Panc1 (cell line): ENCODE measurements at regions not wholly inside any gene's neighbourhood (a gene's known extent, or its start where the extent isn't known, plus 50 kb on each side); places are given as distances from the start of the nearest gene placed in this dataset.

Experiments
- ATAC-seq: fragments of 200-7000 bp; cut with Tn5 transposase; 2 replicates; pipeline ENCODE4 v1.9.1; 2020; ENCODE audit warnings: mild to moderate bottlenecking, moderate library complexity
- BruUV-seq: library from RNA; stranded (reverse); fragments of 400-500 nt; replicated peaks from 2 replicates; lab custom pipeline; 2021; lab: Mats Ljungman, UMichigan
- CTCF ChIA-PET: fragments of 300-600 bp; sonication (Branson Sonifier 250); formaldehyde crosslinking; loops from one replicate; lab custom pipeline; 2022; ENCODE audit warnings: antibody characterized with exemption; lab: Charles Lee
- POLR2A ChIA-PET: fragments of 300-600 bp; sonication (Branson Sonifier 250); formaldehyde crosslinking; loops from one replicate; lab custom pipeline; 2022; ENCODE audit warnings: antibody characterized with exemption; lab: Charles Lee
- DNase-seq: peaks from one replicate; pipeline ENCODE4 v3.0.0-alpha.2; 2010; ENCODE audit warnings: low read depth, low spot score
- H3K27ac ChIP-seq: 2 replicates; pipeline ENCODE4 v1.5.1; 2011; ENCODE audit warnings: mild to moderate bottlenecking, low read length, inconsistent platforms
- H3K27me3 ChIP-seq: fragments of 200-500 bp; sonication (Bioruptor generic); 2 replicates; pipeline ENCODE4 v1.6.0; 2014; ENCODE audit warnings: low read length, inconsistent platforms; ENCODE audit not compliant: control insufficient read depth, insufficient read depth
- H3K36me3 ChIP-seq: fragments of 200-500 bp; sonication (Bioruptor generic); 2 replicates; pipeline ENCODE4 v1.5.1; 2014; ENCODE audit warnings: inconsistent platforms, mild to moderate bottlenecking, low read length, moderate library complexity; ENCODE audit not compliant: control insufficient read depth, insufficient read depth
- H3K4me1 ChIP-seq: 2 replicates; pipeline ENCODE4 v1.5.1; 2011; ENCODE audit warnings: inconsistent platforms, mild to moderate bottlenecking, low read length, moderate library complexity; ENCODE audit not compliant: control insufficient read depth, insufficient read depth
- H3K4me3 ChIP-seq, 2 experiments: 2 replicates each; pipeline ENCODE4 v1.5.1; 2011 to 2012; ENCODE audit warnings: low read depth in 2 of 2, low read length in 2 of 2, mild to moderate bottlenecking in 2 of 2, inconsistent platforms in 1 of 2, moderate library complexity in 1 of 2
- H3K9me3 ChIP-seq: fragments of 200-500 bp; sonication (Bioruptor generic); 2 replicates; pipeline ENCODE4 v1.5.1; 2014; ENCODE audit warnings: low read depth, mild to moderate bottlenecking, inconsistent platforms, low read length, moderate library complexity; ENCODE audit not compliant: control insufficient read depth, insufficient read depth
- CTCF ChIP-seq: fragments of 450-650 bp; IDR thresholded peaks from 2 replicates; pipeline ENCODE4 v1.5.1; 2017; ENCODE audit warnings: mild to moderate bottlenecking
- POLR2AphosphoS5 ChIP-seq: IDR thresholded peaks from 2 replicates; pipeline ENCODE4 v1.6.1; 2012; ENCODE audit warnings: mild to moderate bottlenecking, low read depth, low read length, moderate library complexity
- REST ChIP-seq, 2 experiments: IDR thresholded peaks; 2 replicates each; pipeline ENCODE4 v1.6.1; 2011 to 2012; ENCODE audit warnings: low read depth in 2 of 2, control low read depth in 1 of 2, low read length in 1 of 2, mild to moderate bottlenecking in 1 of 2, moderate library complexity in 1 of 2; ENCODE audit not compliant: insufficient read depth in 1 of 2
- SIN3A ChIP-seq: IDR thresholded peaks from 2 replicates; pipeline ENCODE4 v1.6.1; 2012; ENCODE audit warnings: low read depth, mild to moderate bottlenecking, low read length, moderate library complexity, borderline replicate concordance; ENCODE audit not compliant: insufficient read depth
- TCF7L2 ChIP-seq: IDR thresholded peaks from 2 replicates; pipeline ENCODE4 v1.6.1; 2011; ENCODE audit warnings: mild to moderate bottlenecking, low read depth, low read length, inconsistent platforms
- in situ Hi-C: cut with HindIII; loops from 2 replicates; pipeline ENCODE4 v1.10.0; 2016; ENCODE audit warnings: low sequenced_read_pairs, low pct_unique_long_range_greater_than_20kb
- intact Hi-C: fragments of 100-400 bp; cut with micrococcal nuclease; formaldehyde crosslinking; loops from one replicate; pipeline ENCODE4 v1.10.0; 2022; ENCODE audit not compliant: unreplicated experiment

DNA sequence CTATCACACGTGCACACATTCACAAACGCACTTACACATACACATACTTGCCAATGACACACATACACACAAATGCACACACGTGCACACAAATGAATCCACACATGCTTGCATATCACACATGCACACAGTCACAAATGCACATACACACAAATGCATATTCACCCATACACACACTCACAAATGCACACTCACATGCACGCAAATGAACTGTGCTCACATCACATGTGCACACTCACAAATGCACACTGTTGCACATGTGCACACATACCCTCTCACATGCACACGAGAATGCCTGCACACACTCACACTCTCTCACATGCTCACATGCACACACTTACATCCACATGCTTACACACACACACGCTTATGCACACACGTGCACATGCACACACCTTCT lies 368.1 kb downstream of the EIPR1 start:
- no peak for ATAC-seq
- in situ Hi-C loops = no loop called here

GRCh38 chr2:3009005-3009404 lies 368.6 kb downstream of the EIPR1 start:
- ATAC-seq = no peak
- CTCF ChIA-PET = no interaction called here
- no peak for TF ChIP-seq TCF7L2
- no peak for TF ChIP-seq CTCF
- TF ChIP-seq REST (IDR thresholded peaks at IDR 0.05; ENCODE audit: insufficient read depth in 1 of 2, low read depth in 2 of 2, low read length in 1 of 2) = no peak
- TF ChIP-seq POLR2AphosphoS5 = no peak
- TF ChIP-seq SIN3A = no peak
- intact Hi-C loops = no loop called here
- no peaks in the 10 kb centered on the region for H3K36me3 ChIP-seq
- H3K27ac ChIP-seq = no peak overlapping the region
- in situ Hi-C loops = no loop called here
- H3K27me3 ChIP-seq = peaks cover 13% of the 10 kb centered on the region
- no peak for DNase-seq
- BruUV-seq = no TSS peak
- no peaks in the 10 kb centered on the region for H3K4me1 ChIP-seq
- H3K9me3 ChIP-seq = no peaks in the 10 kb centered on the region
- POLR2A ChIA-PET = no interaction called here
- no peak overlapping the region for H3K4me3 ChIP-seq

More for the DNA sequence above, 368.1 kb downstream of the EIPR1 start:
- Histone ChIP-seq H3K4me1 (no peaks in the 10 kb centered on the region), H3K27ac (no peak overlapping the region), H3K9me3 (no peaks in the 10 kb centered on the region), H3K36me3 (no peaks in the 10 kb centered on the region), H3K4me3 (no peak overlapping the region), H3K27me3 (peaks cover 9% of the 10 kb centered on the region)
- POLR2A ChIA-PET = no interaction called here
- BruUV-seq = no TSS peak
- no peak for DNase-seq
- CTCF ChIA-PET = no interaction called here
- intact Hi-C loops = no loop called here
- TF ChIP-seq TCF7L2 (no peak), SIN3A (no peak), REST (IDR thresholded peaks at IDR 0.05; ENCODE audit: insufficient read depth in 1 of 2, low read depth in 2 of 2, low read length in 1 of 2) (no peak)
